HepG2 (cell line): ENCODE measurements at regions not wholly inside any gene's neighbourhood (a gene's known extent, or its start where the extent isn't known, plus 50 kb on each side); places are given as distances from the start of the nearest gene placed in this dataset.

Source experiments
- BORCS8-MEF2B ChIP-seq: sonication (generic); formaldehyde crosslinking; IDR thresholded peaks from 2 replicates; pipeline ENCODE4 v1.8.0; 2022; ENCODE audit warnings: mild to moderate bottlenecking, missing genetic modification reagents
- BRCA1 ChIP-seq: sonication (generic); formaldehyde crosslinking; IDR thresholded peaks from 2 replicates; pipeline ENCODE4 v1.4.0; 2020; ENCODE audit warnings: missing genetic modification reagents
- JUNB ChIP-seq: sonication (generic); formaldehyde crosslinking; IDR thresholded peaks from 2 replicates; pipeline ENCODE4 v1.8.0; 2022; ENCODE audit warnings: missing genetic modification reagents, mild to moderate bottlenecking, borderline replicate concordance
- ZFP82 ChIP-seq: sonication (generic); formaldehyde crosslinking; IDR thresholded peaks from 2 replicates; pipeline ENCODE4 v1.5.1; 2020; ENCODE audit warnings: mild to moderate bottlenecking, missing genetic modification reagents, borderline replicate concordance
- ZNF20 ChIP-seq: sonication (generic); formaldehyde crosslinking; IDR thresholded peaks from 2 replicates; pipeline ENCODE4 v1.4.0; 2020; ENCODE audit warnings: mild to moderate bottlenecking, moderate library complexity, missing genetic modification reagents
- ZNF446 ChIP-seq: sonication (generic); formaldehyde crosslinking; IDR thresholded peaks from 2 replicates; pipeline ENCODE4 v1.5.0; 2020; ENCODE audit warnings: mild to moderate bottlenecking, missing genetic modification reagents
- ZNF619 ChIP-seq: sonication (generic); formaldehyde crosslinking; IDR thresholded peaks from 2 replicates; pipeline ENCODE4 v1.4.0; 2020; ENCODE audit warnings: mild to moderate bottlenecking, missing genetic modification reagents
- TF ChIP-seq, protein P1 (sequence below): sonication (generic); formaldehyde crosslinking; IDR thresholded peaks from 2 replicates; pipeline ENCODE4 v1.5.0; 2020; ENCODE audit warnings: mild to moderate bottlenecking, missing genetic modification reagents, borderline replicate concordance
- TF ChIP-seq, protein P2 (sequence below): IDR thresholded peaks from 2 replicates; pipeline ENCODE4 v1.6.1; 2018; ENCODE audit warnings: missing genetic modification reagents, mild to moderate bottlenecking, missing compliant biosample characterization
- TF ChIP-seq, protein P3 (sequence below): sonication (generic); formaldehyde crosslinking; IDR thresholded peaks from 2 replicates; pipeline ENCODE4 v1.8.1; 2023; ENCODE audit warnings: mild to moderate bottlenecking, missing genetic modification reagents
- TF ChIP-seq, protein P4 (sequence below): sonication (generic); formaldehyde crosslinking; conservative IDR thresholded peaks from 2 replicates; pipeline ENCODE4 v1.8.1; 2023; ENCODE audit warnings: missing genetic modification reagents

DNA sequence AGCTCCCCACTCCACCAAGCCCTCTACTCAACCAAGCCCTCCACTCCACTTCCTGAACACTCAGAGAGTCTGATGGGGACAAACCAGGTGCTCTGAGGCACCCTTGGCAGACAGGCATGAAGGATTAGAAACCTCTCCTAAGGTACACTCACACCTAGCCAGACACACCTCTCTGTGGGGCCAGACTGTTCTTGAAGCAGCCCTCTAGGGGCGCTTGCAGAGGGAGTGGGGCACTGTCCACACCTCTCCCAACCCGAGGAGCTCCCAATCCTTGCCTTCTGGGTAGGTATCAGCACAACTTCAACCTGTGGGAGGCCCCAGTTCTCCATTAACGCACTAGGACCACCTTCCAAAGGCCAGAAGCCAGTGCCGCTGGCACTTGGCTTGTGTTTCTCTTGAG lies 108.7 kb upstream of the VSTM2B start (continued):
- TF ChIP-seq, protein P1, sequence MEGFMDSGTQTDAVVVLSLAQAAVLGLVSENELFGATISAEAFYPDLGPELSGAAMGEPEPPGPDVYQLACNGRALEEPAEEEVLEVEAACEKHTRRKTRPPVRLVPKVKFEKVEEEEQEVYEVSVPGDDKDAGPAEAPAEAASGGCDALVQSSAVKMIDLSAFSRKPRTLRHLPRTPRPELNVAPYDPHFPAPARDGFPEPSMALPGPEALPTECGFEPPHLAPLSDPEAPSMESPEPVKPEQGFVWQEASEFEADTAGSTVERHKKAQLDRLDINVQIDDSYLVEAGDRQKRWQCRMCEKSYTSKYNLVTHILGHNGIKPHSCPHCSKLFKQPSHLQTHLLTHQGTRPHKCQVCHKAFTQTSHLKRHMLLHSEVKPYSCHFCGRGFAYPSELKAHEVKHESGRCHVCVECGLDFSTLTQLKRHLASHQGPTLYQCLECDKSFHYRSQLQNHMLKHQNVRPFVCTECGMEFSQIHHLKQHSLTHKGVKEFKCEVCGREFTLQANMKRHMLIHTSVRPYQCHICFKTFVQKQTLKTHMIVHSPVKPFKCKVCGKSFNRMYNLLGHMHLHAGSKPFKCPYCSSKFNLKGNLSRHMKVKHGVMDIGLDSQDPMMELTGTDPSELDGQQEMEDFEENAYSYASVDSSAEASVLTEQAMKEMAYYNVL (CRISPR knock-in tag), result no peak
- TF ChIP-seq, protein P2, sequence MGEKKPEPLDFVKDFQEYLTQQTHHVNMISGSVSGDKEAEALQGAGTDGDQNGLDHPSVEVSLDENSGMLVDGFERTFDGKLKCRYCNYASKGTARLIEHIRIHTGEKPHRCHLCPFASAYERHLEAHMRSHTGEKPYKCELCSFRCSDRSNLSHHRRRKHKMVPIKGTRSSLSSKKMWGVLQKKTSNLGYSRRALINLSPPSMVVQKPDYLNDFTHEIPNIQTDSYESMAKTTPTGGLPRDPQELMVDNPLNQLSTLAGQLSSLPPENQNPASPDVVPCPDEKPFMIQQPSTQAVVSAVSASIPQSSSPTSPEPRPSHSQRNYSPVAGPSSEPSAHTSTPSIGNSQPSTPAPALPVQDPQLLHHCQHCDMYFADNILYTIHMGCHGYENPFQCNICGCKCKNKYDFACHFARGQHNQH, result no peak
- TF ChIP-seq, protein P3, sequence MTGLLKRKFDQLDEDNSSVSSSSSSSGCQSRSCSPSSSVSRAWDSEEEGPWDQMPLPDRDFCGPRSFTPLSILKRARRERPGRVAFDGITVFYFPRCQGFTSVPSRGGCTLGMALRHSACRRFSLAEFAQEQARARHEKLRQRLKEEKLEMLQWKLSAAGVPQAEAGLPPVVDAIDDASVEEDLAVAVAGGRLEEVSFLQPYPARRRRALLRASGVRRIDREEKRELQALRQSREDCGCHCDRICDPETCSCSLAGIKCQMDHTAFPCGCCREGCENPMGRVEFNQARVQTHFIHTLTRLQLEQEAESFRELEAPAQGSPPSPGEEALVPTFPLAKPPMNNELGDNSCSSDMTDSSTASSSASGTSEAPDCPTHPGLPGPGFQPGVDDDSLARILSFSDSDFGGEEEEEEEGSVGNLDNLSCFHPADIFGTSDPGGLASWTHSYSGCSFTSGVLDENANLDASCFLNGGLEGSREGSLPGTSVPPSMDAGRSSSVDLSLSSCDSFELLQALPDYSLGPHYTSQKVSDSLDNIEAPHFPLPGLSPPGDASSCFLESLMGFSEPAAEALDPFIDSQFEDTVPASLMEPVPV, result no peak
- TF ChIP-seq BRCA1 (CRISPR knock-in tag) (no peak), ZNF619 (CRISPR knock-in tag) (no peak), ZNF446 (no peak), ZFP82 (no peak), JUNB (CRISPR knock-in tag) (no peak), ZNF20 (CRISPR knock-in tag) (no peak), BORCS8-MEF2B (CRISPR knock-in tag) (no peak)
- TF ChIP-seq, protein P4, sequence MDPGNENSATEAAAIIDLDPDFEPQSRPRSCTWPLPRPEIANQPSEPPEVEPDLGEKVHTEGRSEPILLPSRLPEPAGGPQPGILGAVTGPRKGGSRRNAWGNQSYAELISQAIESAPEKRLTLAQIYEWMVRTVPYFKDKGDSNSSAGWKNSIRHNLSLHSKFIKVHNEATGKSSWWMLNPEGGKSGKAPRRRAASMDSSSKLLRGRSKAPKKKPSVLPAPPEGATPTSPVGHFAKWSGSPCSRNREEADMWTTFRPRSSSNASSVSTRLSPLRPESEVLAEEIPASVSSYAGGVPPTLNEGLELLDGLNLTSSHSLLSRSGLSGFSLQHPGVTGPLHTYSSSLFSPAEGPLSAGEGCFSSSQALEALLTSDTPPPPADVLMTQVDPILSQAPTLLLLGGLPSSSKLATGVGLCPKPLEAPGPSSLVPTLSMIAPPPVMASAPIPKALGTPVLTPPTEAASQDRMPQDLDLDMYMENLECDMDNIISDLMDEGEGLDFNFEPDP (CRISPR knock-in tag), result no peak
- TF ChIP-seq, all 625 proteins: peak for 0
